ENCODE measurements at regions not wholly inside any gene's neighbourhood (a gene's known extent, or its start where the extent isn't known, plus 50 kb on each side); places are given as distances from the start of the nearest gene placed in this dataset.

GRCh38 chr15:93286446-93286845 is 197.4 kb upstream of the RGMA start:
- Mint-ChIP-seq H3K27ac (no peak overlapping the region), H3K9me3 (no peaks in the 10 kb centered on the region), H3K36me3 (no peaks in the 10 kb centered on the region), H3K27me3 (peaks cover 6% of the 10 kb centered on the region), H3K4me1 (no peaks in the 10 kb centered on the region), H3K4me3 (no peak overlapping the region)
- no peak for DNase-seq
- CTCF ChIA-PET = interaction anchor here (1.3 kb wide), 1 partner anchor 198 kb away, joined by 4 read pairs; no protein-coding TSS in a partner anchor

- H3K27me3 Mint-ChIP-seq = peaks cover 1% of the 10 kb centered on the region
- CTCF ChIA-PET = no interaction called here
- H3K36me3 Mint-ChIP-seq = no peaks in the 10 kb centered on the region
- no peak overlapping the region for H3K27ac Mint-ChIP-seq
- H3K4me1 Mint-ChIP-seq = no peaks in the 10 kb centered on the region
- no peak for DNase-seq
- H3K9me3 Mint-ChIP-seq = no peaks in the 10 kb centered on the region
- H3K4me3 Mint-ChIP-seq = no peak overlapping the region
Observed at GRCh38 chr15:93283854-93284253, 194.8 kb upstream of the RGMA start.

- CTCF ChIA-PET = no interaction called here
Observed at GRCh38 chr15:93282808-93283207, 193.8 kb upstream of the RGMA start.

GRCh38 chr15:93278783-93279182 is 189.8 kb upstream of the RGMA start:
- peaks cover 4% of the 10 kb centered on the region for H3K27me3 Mint-ChIP-seq
- CTCF ChIA-PET = no interaction called here
- DNase-seq = no peak
- no peaks in the 10 kb centered on the region for H3K4me1 Mint-ChIP-seq
- H3K4me3 Mint-ChIP-seq = no peak overlapping the region
- H3K36me3 Mint-ChIP-seq = no peaks in the 10 kb centered on the region
- H3K9me3 Mint-ChIP-seq = no peaks in the 10 kb centered on the region
- H3K27ac Mint-ChIP-seq = no peak overlapping the region

More at GRCh38 chr15:93282808-93283207, 193.8 kb upstream of the RGMA start:
- H3K36me3 Mint-ChIP-seq = no peaks in the 10 kb centered on the region
- H3K4me3 Mint-ChIP-seq = no peak overlapping the region
- DNase-seq = no peak
- H3K4me1 Mint-ChIP-seq = no peaks in the 10 kb centered on the region
- H3K27me3 Mint-ChIP-seq = peaks cover 4% of the 10 kb centered on the region
- no peak overlapping the region for H3K27ac Mint-ChIP-seq
- no peaks in the 10 kb centered on the region for H3K9me3 Mint-ChIP-seq

- Mint-ChIP-seq H3K4me1 (no peaks in the 10 kb centered on the region), H3K27me3 (peaks cover 4% of the 10 kb centered on the region), H3K9me3 (no peaks in the 10 kb centered on the region), H3K27ac (no peak overlapping the region), H3K36me3 (no peaks in the 10 kb centered on the region), H3K4me3 (no peak overlapping the region)
- CTCF ChIA-PET = no interaction called here
- DNase-seq = no peak
Observed at GRCh38 chr15:93278006-93278405, 189.0 kb upstream of the RGMA start.

GRCh38 chr15:93274257-93274656 is 185.2 kb upstream of the RGMA start:
- DNase-seq = no peak
- Mint-ChIP-seq H3K27me3 (peaks cover 4% of the 10 kb centered on the region), H3K4me1 (no peaks in the 10 kb centered on the region), H3K9me3 (no peaks in the 10 kb centered on the region), H3K27ac (no peak overlapping the region), H3K36me3 (no peaks in the 10 kb centered on the region), H3K4me3 (no peak overlapping the region)
- CTCF ChIA-PET = no interaction called here

GRCh38 chr15:93271871-93272270 is 182.9 kb upstream of the RGMA start:
- DNase-seq = no peak
- Mint-ChIP-seq H3K4me3 (no peak overlapping the region), H3K9me3 (no peaks in the 10 kb centered on the region), H3K27ac (no peak overlapping the region), H3K36me3 (no peaks in the 10 kb centered on the region), H3K27me3 (no peaks in the 10 kb centered on the region), H3K4me1 (no peaks in the 10 kb centered on the region)
- CTCF ChIA-PET = no interaction called here

GRCh38 chr15:93270937-93271467 is 182.0 kb upstream of the RGMA start:
- H3K4me1 Mint-ChIP-seq = no peaks in the 10 kb centered on the region
- H3K4me3 Mint-ChIP-seq = no peak overlapping the region
- no peaks in the 10 kb centered on the region for H3K9me3 Mint-ChIP-seq
- no peaks in the 10 kb centered on the region for H3K27me3 Mint-ChIP-seq
- no peak overlapping the region for H3K27ac Mint-ChIP-seq
- CTCF ChIA-PET = no interaction called here
- no peak for DNase-seq
- H3K36me3 Mint-ChIP-seq = no peaks in the 10 kb centered on the region

- Mint-ChIP-seq H3K36me3 (no peaks in the 10 kb centered on the region), H3K4me1 (no peaks in the 10 kb centered on the region), H3K27me3 (peaks cover 6% of the 10 kb centered on the region), H3K9me3 (no peaks in the 10 kb centered on the region), H3K27ac (no peak overlapping the region), H3K4me3 (no peak overlapping the region)
- no peak for DNase-seq
- CTCF ChIA-PET = no interaction called here
Observed at GRCh38 chr15:93268066-93268465, 179.1 kb upstream of the RGMA start.

- no peak for DNase-seq
- Mint-ChIP-seq H3K27me3 (peaks cover 7% of the 10 kb centered on the region), H3K4me3 (no peak overlapping the region), H3K27ac (no peak overlapping the region), H3K4me1 (no peaks in the 10 kb centered on the region), H3K9me3 (no peaks in the 10 kb centered on the region), H3K36me3 (no peaks in the 10 kb centered on the region)
- CTCF ChIA-PET = no interaction called here
Observed at GRCh38 chr15:93266291-93266690, 177.3 kb upstream of the RGMA start.

GRCh38 chr15:93265111-93265556 is 176.1 kb upstream of the RGMA start:
- DNase-seq = no peak
- Mint-ChIP-seq H3K27me3 (peaks cover 7% of the 10 kb centered on the region), H3K36me3 (no peaks in the 10 kb centered on the region), H3K9me3 (no peaks in the 10 kb centered on the region), H3K4me1 (no peaks in the 10 kb centered on the region), H3K27ac (no peak overlapping the region), H3K4me3 (no peak overlapping the region)
- CTCF ChIA-PET = no interaction called here

GRCh38 chr15:93261845-93262244 is 172.8 kb upstream of the RGMA start:
- no peak overlapping the region for H3K4me3 Mint-ChIP-seq
- no peaks in the 10 kb centered on the region for H3K9me3 Mint-ChIP-seq
- no peak for DNase-seq
- H3K27me3 Mint-ChIP-seq = peaks cover 7% of the 10 kb centered on the region
- CTCF ChIA-PET = no interaction called here
- no peaks in the 10 kb centered on the region for H3K36me3 Mint-ChIP-seq
- H3K4me1 Mint-ChIP-seq = no peaks in the 10 kb centered on the region
- no peak overlapping the region for H3K27ac Mint-ChIP-seq

- Mint-ChIP-seq H3K4me3 (no peak overlapping the region), H3K9me3 (no peaks in the 10 kb centered on the region), H3K27me3 (peaks cover 1% of the 10 kb centered on the region), H3K4me1 (no peaks in the 10 kb centered on the region), H3K36me3 (no peaks in the 10 kb centered on the region), H3K27ac (no peak overlapping the region)
- CTCF ChIA-PET = no interaction called here
- DNase-seq = no peak
Observed at GRCh38 chr15:93257920-93258319, 168.9 kb upstream of the RGMA start.

- no peak for DNase-seq
- CTCF ChIA-PET = no interaction called here
- H3K4me3 Mint-ChIP-seq = no peak overlapping the region
- no peaks in the 10 kb centered on the region for H3K9me3 Mint-ChIP-seq
- H3K27ac Mint-ChIP-seq = no peak overlapping the region
- peaks cover 11% of the 10 kb centered on the region for H3K27me3 Mint-ChIP-seq
- no peaks in the 10 kb centered on the region for H3K4me1 Mint-ChIP-seq
- H3K36me3 Mint-ChIP-seq = no peaks in the 10 kb centered on the region
Observed at GRCh38 chr15:93253681-93254080, 164.7 kb upstream of the RGMA start.

GRCh38 chr15:93252780-93253179 is 163.8 kb upstream of the RGMA start:
- CTCF ChIA-PET = no interaction called here
- no peaks in the 10 kb centered on the region for H3K4me1 Mint-ChIP-seq
- H3K4me3 Mint-ChIP-seq = no peak overlapping the region
- peaks cover 15% of the 10 kb centered on the region for H3K27me3 Mint-ChIP-seq
- no peak overlapping the region for H3K27ac Mint-ChIP-seq
- no peaks in the 10 kb centered on the region for H3K9me3 Mint-ChIP-seq
- H3K36me3 Mint-ChIP-seq = no peaks in the 10 kb centered on the region
- no peak for DNase-seq

- peaks cover 29% of the 10 kb centered on the region for H3K27me3 Mint-ChIP-seq
- CTCF ChIA-PET = interaction anchor here (1.0 kb wide), 1 partner anchor 221 kb away, joined by 3 read pairs; no protein-coding TSS in a partner anchor
- H3K4me1 Mint-ChIP-seq = peaks cover 8% of the 10 kb centered on the region
- no peak for DNase-seq
- no peak overlapping the region for H3K27ac Mint-ChIP-seq
- H3K9me3 Mint-ChIP-seq = no peaks in the 10 kb centered on the region
- H3K4me3 Mint-ChIP-seq = no peak overlapping the region
- H3K36me3 Mint-ChIP-seq = no peaks in the 10 kb centered on the region
Observed at GRCh38 chr15:93250950-93251349, 161.9 kb upstream of the RGMA start.
